ENCODE measurements at regions not wholly inside any gene's neighbourhood (a gene's known extent, or its start where the extent isn't known, plus 50 kb on each side); places are given as distances from the start of the nearest gene placed in this dataset.

- TF ChIP-seq POLR2A (IDR thresholded peaks at IDR 0.05; ENCODE audit: control extremely low read depth in 1 of 2, low read depth in 2 of 2, low read length in 2 of 2) (no peak), USF2 (IDR thresholded peaks at IDR 0.05; ENCODE audit: low read length) (no peak), EZH2 (IDR thresholded peaks at IDR 0.05; ENCODE audit: low read depth, low read length, severe bottlenecking) (no peak), GABPA (IDR thresholded peaks at IDR 0.05; ENCODE audit: borderline replicate concordance, insufficient read depth, low read length) (no peak), CTCF (IDR thresholded peaks at IDR 0.05; ENCODE audit: control extremely low read depth in 1 of 3, insufficient read depth in 1 of 3, low read depth in 1 of 3, low read length in 3 of 3) (peak; percentile 99 to 100 (median 100)), JUND (IDR thresholded peaks at IDR 0.05; ENCODE audit: low read length) (0 out of 2 replicates have a peak, but pooled peaks have one; percentile 55), TAF1 (IDR thresholded peaks at IDR 0.05; ENCODE audit: low read depth, low read length) (no peak)
Observed at GRCh38 chr15:70512772-70513362, 250.5 kb downstream of the UACA start.

Measured in H1 (cell line).